ENCODE measurements at regions not wholly inside any gene's neighbourhood (a gene's known extent, or its start where the extent isn't known, plus 50 kb on each side); places are given as distances from the start of the nearest gene placed in this dataset.

DNA sequence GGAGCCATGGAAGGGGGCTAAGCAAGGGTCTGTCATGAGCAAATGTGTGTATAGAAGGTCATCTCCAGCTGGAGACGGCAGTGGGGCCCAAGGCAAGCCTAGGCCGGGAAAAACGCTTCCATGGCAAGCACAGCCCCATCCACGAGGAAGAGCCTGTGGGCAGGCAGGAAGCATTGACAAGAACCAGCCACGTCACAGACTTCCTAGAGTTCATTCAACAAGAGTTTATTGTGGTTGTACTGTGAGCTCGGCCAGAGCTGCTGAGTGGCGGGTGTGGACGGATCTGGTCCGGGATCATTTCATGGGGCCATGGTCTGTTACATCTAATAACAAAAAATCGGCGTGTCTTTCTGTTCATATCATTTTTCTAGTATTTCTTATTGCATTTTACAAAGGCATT, 311.7 kb downstream of the TMEM121 start:
- Histone ChIP-seq H3K9me3 (ENCODE audit: control insufficient read depth, low read length) (peaks cover 76% of the 10 kb centered on the region), H3K27ac (ENCODE audit: low read depth, low read length, severe bottlenecking) (no peak overlapping the region), H3K4me3 (ENCODE audit: extremely low read depth, insufficient read depth, low read length, poor library complexity, severe bottlenecking) (no peak overlapping the region), H3K36me3 (ENCODE audit: control insufficient read depth, insufficient read depth, low read length) (no peaks in the 10 kb centered on the region), H3K4me1 (ENCODE audit: control insufficient read depth, insufficient read depth, low read length, poor library complexity, severe bottlenecking) (no peaks in the 10 kb centered on the region)
- 71 to 82% methylated on average over 5 of the region's 11 CpGs for WGBS, 2 experiments (ENCODE audit: insufficient coverage in 2 of 2)

DNA sequence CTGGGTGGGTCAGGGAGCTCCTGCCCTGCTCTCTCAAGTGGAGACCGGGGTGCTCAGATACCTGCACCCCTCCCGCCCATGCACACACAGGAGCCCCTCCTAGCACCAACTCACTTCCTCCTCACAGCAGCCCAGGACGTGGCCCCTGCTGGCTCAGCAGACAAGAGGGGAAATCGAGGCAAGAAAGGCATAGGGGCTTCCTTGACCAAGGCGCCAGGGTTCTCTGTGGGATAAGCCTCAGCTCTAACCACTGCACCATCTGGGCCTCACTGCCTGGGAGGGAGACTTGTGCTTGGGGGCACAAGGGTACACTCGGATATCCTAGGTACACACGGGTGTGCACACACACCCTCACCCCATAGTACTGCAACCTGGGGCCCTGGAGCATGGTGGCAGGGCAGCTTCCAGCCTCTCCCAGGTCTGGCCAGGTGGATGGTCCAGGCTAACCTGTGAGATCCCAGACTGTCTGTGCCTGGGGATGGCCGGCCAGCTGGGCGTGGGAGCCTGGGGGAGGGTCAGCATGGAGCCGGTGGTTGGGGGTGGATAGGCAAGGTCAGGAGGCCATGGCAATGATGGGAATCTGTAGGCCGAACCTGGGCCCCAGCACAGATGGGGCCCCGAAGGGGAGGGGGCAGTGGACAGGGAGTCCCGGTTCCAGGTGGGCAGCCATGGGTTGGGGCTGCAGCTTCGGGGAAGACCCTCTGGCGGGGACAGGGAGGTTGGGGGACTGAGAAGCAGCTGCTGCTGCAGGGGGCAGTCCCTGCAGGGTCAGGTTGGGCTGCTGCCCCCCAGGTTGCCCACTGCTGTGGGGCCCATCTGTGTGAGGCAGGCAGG, 312.4 kb downstream of the TMEM121 start:
- H3K9me3 ChIP-seq (ENCODE audit: control insufficient read depth, low read length), result peaks cover 76% of the 10 kb centered on the region
- H3K4me1 ChIP-seq (ENCODE audit: control insufficient read depth, insufficient read depth, low read length, poor library complexity, severe bottlenecking), result no peaks in the 10 kb centered on the region
- H3K36me3 ChIP-seq (ENCODE audit: control insufficient read depth, insufficient read depth, low read length), result no peaks in the 10 kb centered on the region
- WGBS, 2 experiments (ENCODE audit: insufficient coverage in 2 of 2), result 77 to 79% methylated on average over 9 to 14 of the region's 15 CpGs
- no peak overlapping the region for H3K4me3 ChIP-seq (ENCODE audit: extremely low read depth, insufficient read depth, low read length, poor library complexity, severe bottlenecking)
- H3K27ac ChIP-seq (ENCODE audit: low read depth, low read length, severe bottlenecking), result no peak overlapping the region

DNA sequence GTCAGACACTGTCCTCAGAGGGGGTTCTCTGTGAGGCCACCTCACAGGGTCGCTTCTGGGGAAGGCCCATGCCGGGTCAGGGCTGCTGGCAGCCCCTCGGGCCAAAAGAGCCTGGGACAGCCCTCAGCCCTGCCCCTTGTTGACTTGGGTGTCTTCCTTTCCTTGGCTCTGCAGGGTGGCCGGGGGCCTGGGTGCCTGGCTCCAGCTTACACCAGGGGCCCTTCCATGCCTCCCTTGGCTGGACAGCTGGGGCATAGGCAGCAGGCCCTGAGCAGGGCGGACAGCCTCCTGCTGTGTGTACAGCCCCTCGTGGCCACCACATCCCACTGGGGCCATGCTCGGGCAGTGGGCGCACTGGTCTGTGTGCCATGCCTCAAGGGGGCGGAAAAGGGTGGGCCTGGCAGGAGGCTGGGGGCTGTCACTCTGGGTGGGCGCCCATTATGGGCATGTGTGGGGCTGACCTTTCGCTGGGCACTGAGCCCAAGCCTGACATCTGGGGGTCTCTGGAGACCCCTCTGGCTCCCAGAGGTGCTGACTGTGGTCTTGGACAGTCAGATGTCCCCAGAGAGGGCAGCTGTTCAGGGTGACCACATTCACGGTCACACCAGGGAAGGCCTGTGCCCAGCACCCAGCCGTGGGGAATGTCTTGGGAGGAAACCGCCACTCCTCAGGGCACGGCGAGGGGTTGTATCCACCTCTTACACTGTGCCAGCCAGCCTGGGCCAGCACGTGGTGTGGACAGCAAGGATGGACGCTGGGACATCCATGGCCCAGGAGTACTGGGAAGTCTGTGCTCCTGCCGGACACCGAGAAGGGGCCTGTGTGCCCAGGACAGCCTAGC, 313.3 kb downstream of the TMEM121 start:
- no peaks in the 10 kb centered on the region for H3K36me3 ChIP-seq (ENCODE audit: control insufficient read depth, insufficient read depth, low read length)
- WGBS, 2 experiments (ENCODE audit: insufficient coverage in 2 of 2), result 74 to 76% methylated on average over 20 of the region's 20 CpGs
- H3K27ac ChIP-seq (ENCODE audit: low read depth, low read length, severe bottlenecking), result no peak overlapping the region
- no peaks in the 10 kb centered on the region for H3K4me1 ChIP-seq (ENCODE audit: control insufficient read depth, insufficient read depth, low read length, poor library complexity, severe bottlenecking)
- no peak overlapping the region for H3K4me3 ChIP-seq (ENCODE audit: extremely low read depth, insufficient read depth, low read length, poor library complexity, severe bottlenecking)
- H3K9me3 ChIP-seq (ENCODE audit: control insufficient read depth, low read length), result peaks cover 71% of the 10 kb centered on the region

DNA sequence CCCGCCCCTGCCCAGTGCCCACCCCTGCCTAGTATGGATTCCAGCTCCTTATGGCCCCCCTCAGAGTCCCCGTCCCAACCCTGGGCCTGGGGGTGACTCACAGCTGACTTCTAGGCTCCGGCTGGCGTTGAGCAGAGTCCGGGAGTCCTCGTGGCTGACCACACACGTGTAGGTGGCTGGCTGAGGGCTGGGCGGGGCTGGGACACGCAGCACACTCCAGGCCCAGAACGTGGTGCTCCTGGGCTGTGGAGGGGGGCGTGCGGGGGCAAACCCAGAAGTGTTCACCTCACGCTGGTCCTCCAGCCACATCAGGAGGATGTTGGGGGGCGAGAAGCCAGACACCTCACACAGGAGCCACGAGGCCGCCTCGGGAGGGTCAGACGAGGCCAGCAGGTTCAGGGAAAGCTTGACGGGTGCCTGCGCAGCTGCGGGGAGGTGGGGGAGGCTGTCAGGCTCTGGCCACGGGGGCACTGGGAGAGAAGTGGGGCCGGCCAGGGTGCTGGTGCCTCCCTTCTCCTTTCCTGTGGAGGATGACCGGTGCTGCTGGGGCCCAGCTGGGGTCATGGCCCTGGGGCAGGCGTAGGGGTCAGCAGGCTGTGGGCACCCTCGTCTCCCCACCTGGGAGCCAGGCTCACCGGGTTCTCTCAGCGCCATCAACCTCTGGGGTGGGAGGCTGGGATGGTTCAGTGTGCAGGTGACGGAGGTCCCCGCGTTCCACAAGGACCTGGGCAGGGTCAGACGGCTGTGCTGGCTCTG, 314.1 kb downstream of the TMEM121 start:
- H3K4me1 ChIP-seq (ENCODE audit: control insufficient read depth, insufficient read depth, low read length, poor library complexity, severe bottlenecking), result no peaks in the 10 kb centered on the region
- 69 to 73% methylated on average over 23 to 29 of the region's 32 CpGs for WGBS, 2 experiments (ENCODE audit: insufficient coverage in 2 of 2)

DNA sequence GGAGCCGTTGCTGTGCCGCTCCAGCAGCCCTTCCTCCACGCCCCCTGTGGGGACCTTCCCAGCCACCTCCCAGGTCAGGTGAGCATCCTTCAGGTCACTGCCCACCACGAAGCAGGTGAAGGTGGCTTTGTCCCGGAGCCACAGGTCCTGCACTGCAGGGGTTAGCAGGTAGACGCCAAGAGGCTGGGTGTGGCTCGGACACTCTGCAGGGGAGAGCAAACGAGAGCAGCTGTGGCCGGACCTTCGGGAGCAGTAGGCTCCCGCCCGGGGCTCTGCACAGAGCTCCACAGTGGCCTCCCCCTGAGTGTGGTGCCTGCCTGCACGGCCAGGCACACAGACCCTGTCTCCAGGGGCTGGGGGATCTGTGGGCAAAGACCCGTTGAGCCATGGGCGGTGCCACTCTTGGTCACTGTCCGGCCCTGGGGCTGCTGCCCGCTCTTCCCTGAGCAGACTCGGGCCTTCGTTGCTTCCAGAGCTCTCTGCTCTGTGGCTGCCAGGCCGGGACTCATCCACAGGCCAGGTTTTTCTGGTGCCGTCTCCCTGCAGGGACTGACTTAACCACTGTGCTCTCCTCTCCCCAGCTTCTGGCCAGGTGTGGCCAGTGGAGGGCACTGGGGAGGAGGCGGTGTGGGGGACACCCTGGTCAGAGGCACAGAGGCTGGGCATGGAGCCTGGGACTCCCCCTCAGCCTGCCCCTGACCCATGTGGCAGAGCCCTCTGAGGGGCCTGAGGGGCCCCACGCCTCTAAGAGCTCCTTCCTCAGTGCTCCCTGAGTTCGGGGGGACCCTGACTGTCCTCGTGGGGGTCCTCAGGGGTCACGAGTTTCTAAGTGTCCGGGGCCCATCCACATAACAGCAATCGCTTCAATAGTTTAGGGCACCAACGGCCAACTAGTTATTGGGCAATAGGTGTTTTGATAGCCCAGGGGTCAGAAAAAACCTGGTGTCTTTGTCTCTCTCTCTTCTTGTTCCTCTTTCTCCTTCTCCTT, 314.9 kb downstream of the TMEM121 start:
- Histone ChIP-seq H3K4me3 (ENCODE audit: extremely low read depth, insufficient read depth, low read length, poor library complexity, severe bottlenecking) (no peak overlapping the region), H3K9me3 (ENCODE audit: control insufficient read depth, low read length) (peaks cover 71% of the 10 kb centered on the region), H3K4me1 (ENCODE audit: control insufficient read depth, insufficient read depth, low read length, poor library complexity, severe bottlenecking) (no peaks in the 10 kb centered on the region), H3K27ac (ENCODE audit: low read depth, low read length, severe bottlenecking) (no peak overlapping the region), H3K36me3 (ENCODE audit: control insufficient read depth, insufficient read depth, low read length) (no peaks in the 10 kb centered on the region)
- 66 to 75% methylated on average over 18 to 22 of the region's 29 CpGs for WGBS, 2 experiments (ENCODE audit: insufficient coverage in 2 of 2)

More for the DNA sequence above, 314.1 kb downstream of the TMEM121 start:
- H3K36me3 ChIP-seq (ENCODE audit: control insufficient read depth, insufficient read depth, low read length), result no peaks in the 10 kb centered on the region
- no peak overlapping the region for H3K4me3 ChIP-seq (ENCODE audit: extremely low read depth, insufficient read depth, low read length, poor library complexity, severe bottlenecking)
- H3K9me3 ChIP-seq (ENCODE audit: control insufficient read depth, low read length), result peaks cover 70% of the 10 kb centered on the region
- no peak overlapping the region for H3K27ac ChIP-seq (ENCODE audit: low read depth, low read length, severe bottlenecking)

DNA sequence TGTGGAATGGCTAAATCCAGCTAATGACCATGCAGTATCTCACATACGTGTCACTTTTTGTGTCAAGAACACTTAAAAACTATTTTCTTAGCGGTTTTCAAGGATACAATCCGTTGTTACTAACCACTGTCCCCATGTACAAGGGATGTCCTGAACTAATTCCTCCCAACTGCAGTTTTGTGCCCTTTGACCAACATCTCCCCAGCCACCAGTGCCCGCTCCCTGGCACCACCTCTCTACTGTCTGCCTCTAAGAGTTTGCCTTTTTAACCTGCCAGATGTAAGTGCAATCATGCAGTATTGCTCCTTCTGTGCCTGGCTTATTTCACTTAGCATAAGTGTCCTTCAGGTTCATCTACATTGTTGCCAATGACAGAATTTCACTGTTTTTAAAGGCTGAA, 315.7 kb downstream of the TMEM121 start:
- Histone ChIP-seq H3K27ac (ENCODE audit: low read depth, low read length, severe bottlenecking) (no peak overlapping the region), H3K4me1 (ENCODE audit: control insufficient read depth, insufficient read depth, low read length, poor library complexity, severe bottlenecking) (no peaks in the 10 kb centered on the region), H3K9me3 (ENCODE audit: control insufficient read depth, low read length) (peaks cover 79% of the 10 kb centered on the region), H3K4me3 (ENCODE audit: extremely low read depth, insufficient read depth, low read length, poor library complexity, severe bottlenecking) (no peak overlapping the region), H3K36me3 (ENCODE audit: control insufficient read depth, insufficient read depth, low read length) (no peaks in the 10 kb centered on the region)
- whole genome bisulfite sequencing, 2 experiments (ENCODE audit: insufficient coverage in 2 of 2), result 40 to 56% methylated on average over 4 of the region's 4 CpGs

DNA sequence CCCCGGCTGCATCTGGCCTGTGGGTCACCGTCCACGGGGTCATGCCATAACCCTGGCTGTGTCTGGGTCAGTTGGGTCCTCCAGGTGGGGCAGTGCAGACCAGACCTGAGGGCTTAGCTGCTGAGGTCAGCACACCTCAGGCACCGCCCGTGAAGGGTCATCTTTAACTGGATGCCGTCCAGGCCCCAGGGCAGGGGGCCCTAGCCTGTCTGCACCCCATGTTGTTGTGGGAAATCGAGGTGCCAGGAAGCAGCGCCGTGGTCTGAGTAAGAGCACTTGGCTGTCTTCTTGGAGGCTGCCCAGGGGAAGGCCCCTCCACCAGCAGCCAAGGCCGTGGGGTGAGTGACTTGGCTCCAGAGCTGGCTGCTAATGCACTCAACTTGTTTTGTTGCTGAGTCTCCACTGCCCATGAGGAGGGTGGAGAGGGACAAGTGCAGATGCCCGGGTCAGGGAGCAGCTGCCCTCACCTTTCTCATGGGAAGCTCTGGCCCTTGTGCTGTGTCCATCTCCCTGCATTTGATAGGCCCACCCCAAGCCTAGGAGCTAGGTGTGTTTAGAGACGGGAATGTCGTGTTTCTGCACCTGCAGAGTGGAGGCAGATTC, 317.2 kb downstream of the TMEM121 start:
- Histone ChIP-seq H3K4me1 (ENCODE audit: control insufficient read depth, insufficient read depth, low read length, poor library complexity, severe bottlenecking) (no peaks in the 10 kb centered on the region), H3K27ac (ENCODE audit: low read depth, low read length, severe bottlenecking) (no peak overlapping the region), H3K4me3 (ENCODE audit: extremely low read depth, insufficient read depth, low read length, poor library complexity, severe bottlenecking) (no peak overlapping the region), H3K9me3 (ENCODE audit: control insufficient read depth, low read length) (peaks cover 83% of the 10 kb centered on the region), H3K36me3 (ENCODE audit: control insufficient read depth, insufficient read depth, low read length) (no peaks in the 10 kb centered on the region)
- 47 to 55% methylated on average over 8 to 13 of the region's 13 CpGs for WGBS, 2 experiments (ENCODE audit: insufficient coverage in 2 of 2)

DNA sequence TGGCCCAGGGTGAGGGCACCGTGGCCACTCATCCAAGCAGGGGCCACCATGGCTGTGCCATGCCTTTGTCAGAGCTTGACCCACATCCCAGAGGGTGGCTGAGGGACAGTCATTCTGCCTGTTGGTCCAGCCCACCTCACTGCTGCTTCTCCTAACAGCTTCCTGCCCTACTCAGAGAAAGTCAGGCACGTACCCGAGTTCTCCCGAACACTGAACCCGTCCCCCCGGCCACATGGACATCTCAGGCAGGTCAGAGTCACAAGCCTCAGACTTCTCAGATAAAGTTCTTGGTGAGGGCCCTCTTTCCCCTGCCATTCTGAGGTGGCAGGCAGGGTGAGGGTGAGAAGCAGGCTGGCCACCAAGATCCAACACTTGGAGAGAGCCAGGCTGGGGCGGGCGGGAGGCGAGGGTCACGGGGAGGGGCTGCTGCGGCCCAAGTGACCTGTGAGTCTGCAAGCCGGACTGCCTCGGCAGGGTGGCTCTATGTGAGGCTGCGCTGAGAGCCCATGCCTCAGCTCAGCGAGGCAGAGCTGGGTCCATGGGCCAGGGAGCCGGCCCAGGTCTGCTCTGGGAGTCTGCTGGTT, 317.8 kb downstream of the TMEM121 start:
- peaks cover 79% of the 10 kb centered on the region for H3K9me3 ChIP-seq (ENCODE audit: control insufficient read depth, low read length)

More for the DNA sequence above, 317.8 kb downstream of the TMEM121 start:
- H3K27ac ChIP-seq (ENCODE audit: low read depth, low read length, severe bottlenecking), result no peak overlapping the region
- H3K4me1 ChIP-seq (ENCODE audit: control insufficient read depth, insufficient read depth, low read length, poor library complexity, severe bottlenecking), result no peaks in the 10 kb centered on the region
- no peaks in the 10 kb centered on the region for H3K36me3 ChIP-seq (ENCODE audit: control insufficient read depth, insufficient read depth, low read length)
- WGBS, 2 experiments (ENCODE audit: insufficient coverage in 2 of 2), result 76% methylated on average over 10 to 11 of the region's 16 CpGs
- no peak overlapping the region for H3K4me3 ChIP-seq (ENCODE audit: extremely low read depth, insufficient read depth, low read length, poor library complexity, severe bottlenecking)
